OCI-LY3 (cell line): ENCODE measurements at regions not wholly inside any gene's neighbourhood (a gene's known extent, or its start where the extent isn't known, plus 50 kb on each side); places are given as distances from the start of the nearest gene placed in this dataset.

Source experiments
- H2AFZ ChIP-seq: fragments of 200-600, 300-600 bp; shearing (Covaris generic); 2 replicates; pipeline ENCODE4 v1.6.0; 2014; ENCODE audit warnings: antibody characterized with exemption, low read depth, low read length
- H3K27ac ChIP-seq: fragments of 200-600, 300-600 bp; sonication (generic); 2 replicates; pipeline ENCODE4 v1.5.1; 2014; ENCODE audit warnings: mild to moderate bottlenecking, low read length, moderate library complexity, mixed read lengths
- H3K27me3 ChIP-seq: fragments of 200-600, 300-600 bp; sonication (generic); 2 replicates; pipeline ENCODE4 v1.6.1; 2014; ENCODE audit warnings: low read depth, low read length, mixed read lengths
- H3K36me3 ChIP-seq: fragments of 200-600, 300-600 bp; sonication (generic); replicated peaks from 2 replicates; pipeline ENCODE3; 2014; ENCODE audit warnings: low read depth, low read length, mixed read lengths
- H3K4me1 ChIP-seq: fragments of 300-600, 200-600 bp; sonication (generic); 2 replicates; pipeline ENCODE4 v1.6.1; 2014; ENCODE audit warnings: low read length, mixed read lengths
- H3K4me2 ChIP-seq: fragments of 200-600, 300-600 bp; sonication (generic); 2 replicates; pipeline ENCODE4 v1.6.1; 2014; ENCODE audit warnings: low read length, mixed read lengths
- H3K4me3 ChIP-seq: fragments of 300-600, 200-600 bp; sonication (generic); 2 replicates; pipeline ENCODE4 v1.5.1; 2014; ENCODE audit warnings: antibody characterized with exemption, mild to moderate bottlenecking, low read length, moderate library complexity
- H3K79me2 ChIP-seq: fragments of 300-600, 200-600 bp; shearing (Covaris generic); 2 replicates; pipeline ENCODE4 v1.6.1; 2014; ENCODE audit warnings: mild to moderate bottlenecking, low read length, mixed read lengths
- H3K9ac ChIP-seq: fragments of 300-600, 200-600 bp; shearing (Covaris generic); 2 replicates; pipeline ENCODE4 v1.6.0; 2014; ENCODE audit warnings: mild to moderate bottlenecking, low read length, moderate library complexity
- H3K9me3 ChIP-seq: fragments of 200-600, 300-600 bp; shearing (Covaris generic); 2 replicates; pipeline ENCODE4 v1.6.1; 2014; ENCODE audit warnings: low read length, mixed read lengths; ENCODE audit not compliant: insufficient read depth
- H4K20me1 ChIP-seq: fragments of 200-600, 300-600 bp; sonication (generic); 2 replicates; pipeline ENCODE4 v1.6.1; 2016; ENCODE audit warnings: low read length, mixed read lengths; ENCODE audit not compliant: insufficient read depth
- EZH2phosphoT487 ChIP-seq: fragments of 200-600 bp; shearing (Covaris generic); IDR thresholded peaks from 2 replicates; pipeline ENCODE4 v1.6.1; 2018; ENCODE audit warnings: antibody characterized with exemption, mixed run types, low read depth
- TF ChIP-seq, protein P1 (sequence below): fragments of 200-600, 300-600 bp; sonication (generic); IDR thresholded peaks from 2 replicates; pipeline ENCODE4 v1.5.1; 2014; ENCODE audit warnings: antibody characterized with exemption, low read length, low read depth

DNA sequence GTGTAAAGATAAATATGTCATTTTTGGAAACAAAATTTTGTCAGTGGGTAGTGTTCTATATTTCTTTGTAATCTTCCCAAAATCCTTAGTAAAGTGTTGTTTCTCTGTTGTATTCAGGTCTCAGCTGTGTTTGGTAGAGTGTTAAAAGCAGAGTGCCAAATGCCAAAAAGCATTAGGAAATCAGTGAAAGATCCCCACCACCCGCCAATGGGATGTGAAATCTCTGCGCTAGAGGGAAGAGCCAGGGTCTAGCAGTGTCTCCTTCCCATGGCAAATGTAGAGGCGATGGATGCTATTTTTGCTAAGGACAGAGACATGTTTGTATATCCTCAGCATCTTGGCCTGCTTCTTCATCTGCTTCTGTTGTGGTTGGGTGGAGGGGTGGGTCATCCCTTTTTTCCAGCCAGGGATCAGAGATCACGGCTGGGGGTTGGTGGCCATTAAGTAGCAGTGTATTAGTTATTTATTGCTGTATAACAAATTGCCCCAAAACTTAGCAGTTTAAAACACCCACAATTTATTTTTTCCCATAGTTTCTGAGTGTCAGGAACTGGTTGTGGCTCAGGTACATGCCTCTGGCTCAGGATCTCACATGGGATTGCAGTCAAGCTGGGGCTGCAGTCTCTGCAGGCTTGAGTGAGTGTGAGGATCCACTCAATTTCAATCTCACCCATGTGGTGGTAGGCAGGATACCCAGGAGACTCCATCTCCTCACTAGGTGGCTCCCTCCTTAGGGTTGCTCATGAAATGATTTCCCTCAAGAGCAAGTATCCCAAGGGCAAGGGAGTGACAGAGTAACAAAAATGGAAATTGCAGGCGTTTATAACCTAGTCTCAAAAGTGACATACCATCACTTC is 211.9 kb downstream of the MYCN start:
- Histone ChIP-seq H3K36me3 (no peaks in the 10 kb centered on the region), H3K27me3 (peaks cover 6% of the 10 kb centered on the region; the same call in 1 of the 2 replicates), H4K20me1 (no peaks in the 10 kb centered on the region), H3K27ac (no peak overlapping the region), H3K4me2 (no peak overlapping the region), H3K9ac (no peak overlapping the region), H3K4me3 (no peak overlapping the region), H3K4me1 (no peaks in the 10 kb centered on the region), H3K79me2 (no peaks in the 10 kb centered on the region), H2AFZ (no peak overlapping the region), H3K9me3 (no peaks in the 10 kb centered on the region)
- no peak for TF ChIP-seq EZH2phosphoT487
- TF ChIP-seq, protein P1, sequence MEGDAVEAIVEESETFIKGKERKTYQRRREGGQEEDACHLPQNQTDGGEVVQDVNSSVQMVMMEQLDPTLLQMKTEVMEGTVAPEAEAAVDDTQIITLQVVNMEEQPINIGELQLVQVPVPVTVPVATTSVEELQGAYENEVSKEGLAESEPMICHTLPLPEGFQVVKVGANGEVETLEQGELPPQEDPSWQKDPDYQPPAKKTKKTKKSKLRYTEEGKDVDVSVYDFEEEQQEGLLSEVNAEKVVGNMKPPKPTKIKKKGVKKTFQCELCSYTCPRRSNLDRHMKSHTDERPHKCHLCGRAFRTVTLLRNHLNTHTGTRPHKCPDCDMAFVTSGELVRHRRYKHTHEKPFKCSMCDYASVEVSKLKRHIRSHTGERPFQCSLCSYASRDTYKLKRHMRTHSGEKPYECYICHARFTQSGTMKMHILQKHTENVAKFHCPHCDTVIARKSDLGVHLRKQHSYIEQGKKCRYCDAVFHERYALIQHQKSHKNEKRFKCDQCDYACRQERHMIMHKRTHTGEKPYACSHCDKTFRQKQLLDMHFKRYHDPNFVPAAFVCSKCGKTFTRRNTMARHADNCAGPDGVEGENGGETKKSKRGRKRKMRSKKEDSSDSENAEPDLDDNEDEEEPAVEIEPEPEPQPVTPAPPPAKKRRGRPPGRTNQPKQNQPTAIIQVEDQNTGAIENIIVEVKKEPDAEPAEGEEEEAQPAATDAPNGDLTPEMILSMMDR = no peak

- Histone ChIP-seq H2AFZ (no peak overlapping the region), H3K4me3 (no peak overlapping the region), H3K27ac (no peak overlapping the region), H3K79me2 (no peaks in the 10 kb centered on the region), H3K4me1 (no peaks in the 10 kb centered on the region), H3K9me3 (no peaks in the 10 kb centered on the region), H3K9ac (no peak overlapping the region), H3K4me2 (no peak overlapping the region), H3K27me3 (peaks cover 6% of the 10 kb centered on the region; the same call in 1 of the 2 replicates), H4K20me1 (no peaks in the 10 kb centered on the region), H3K36me3 (no peaks in the 10 kb centered on the region)
- TF ChIP-seq, protein P1 = no peak
- TF ChIP-seq EZH2phosphoT487 = no peak
Measured at GRCh38 chr2:16151651-16152050, 211.3 kb downstream of the MYCN start.

GRCh38 chr2:16151281-16151570 is 210.9 kb downstream of the MYCN start:
- no peaks in the 10 kb centered on the region for H3K9me3 ChIP-seq
- peaks cover 6% of the 10 kb centered on the region; the same call in 1 of the 2 replicates for H3K27me3 ChIP-seq
- no peak overlapping the region for H3K27ac ChIP-seq
- no peaks in the 10 kb centered on the region for H3K79me2 ChIP-seq
- H3K4me1 ChIP-seq = no peaks in the 10 kb centered on the region
- no peak overlapping the region for H3K4me3 ChIP-seq
- H2AFZ ChIP-seq = no peak overlapping the region
- H3K36me3 ChIP-seq = no peaks in the 10 kb centered on the region
- TF ChIP-seq, protein P1 = no peak
- TF ChIP-seq EZH2phosphoT487 = no peak
- no peaks in the 10 kb centered on the region for H4K20me1 ChIP-seq
- no peak overlapping the region for H3K4me2 ChIP-seq
- H3K9ac ChIP-seq = no peak overlapping the region

- Histone ChIP-seq H3K27me3 (peaks cover 6% of the 10 kb centered on the region; the same call in 1 of the 2 replicates), H3K4me1 (no peaks in the 10 kb centered on the region), H2AFZ (no peak overlapping the region), H3K79me2 (no peaks in the 10 kb centered on the region), H3K4me2 (no peak overlapping the region), H4K20me1 (no peaks in the 10 kb centered on the region), H3K27ac (no peak overlapping the region), H3K4me3 (no peak overlapping the region), H3K9me3 (no peaks in the 10 kb centered on the region), H3K9ac (no peak overlapping the region), H3K36me3 (no peaks in the 10 kb centered on the region)
- TF ChIP-seq EZH2phosphoT487 = no peak
- TF ChIP-seq, protein P1 = no peak
Measured at GRCh38 chr2:16150456-16151280, 210.3 kb downstream of the MYCN start.
